H1 (cell line): ENCODE measurements at regions not wholly inside any gene's neighbourhood (a gene's known extent, or its start where the extent isn't known, plus 50 kb on each side); places are given as distances from the start of the nearest gene placed in this dataset.

Experiments
- CTCF ChIA-PET: fragments of 300-600 bp; sonication (Branson Sonifier 250); formaldehyde crosslinking; loops from one replicate; lab custom pipeline; 2021; ENCODE audit not compliant: partially characterized antibody; lab: Charles Lee
- POLR2A ChIA-PET: fragments of 300-600 bp; sonication (Branson Sonifier 250); formaldehyde crosslinking; loops from one replicate; lab custom pipeline; 2021; ENCODE audit warnings: inconsistent platforms; ENCODE audit not compliant: partially characterized antibody; lab: Charles Lee
- DNase-seq, 2 experiments: peaks; one replicate each; pipeline versions ENCODE4 v3.0.0 to v3.0.0-alpha.2; 2010 to 2022; ENCODE audit warnings: low spot score in 2 of 2, low read depth in 1 of 2, mixed read lengths in 1 of 2
- FAIRE-seq: peaks from 2 replicates; lab custom pipeline; 2011; peaks lifted over from hg19 to GRCh38; lab: Jason Lieb, UNC
- H2AFZ ChIP-seq: 2 replicates; pipeline ENCODE4 v1.8.1; 2012; ENCODE audit warnings: low read length, inconsistent platforms
- H2AK5ac ChIP-seq: 2 replicates; pipeline ENCODE4 v1.6.1; 2013; ENCODE audit warnings: low read depth, low read length
- H2BK120ac ChIP-seq: replicated peaks from 2 replicates; pipeline ENCODE3; 2013; ENCODE audit warnings: low read depth, low read length, inconsistent platforms
- H2BK12ac ChIP-seq: 2 replicates; pipeline ENCODE4 v1.6.1; 2013; ENCODE audit warnings: low read depth, low read length
- H2BK15ac ChIP-seq: 2 replicates; pipeline ENCODE4 v1.6.1; 2013; ENCODE audit warnings: low read length
- H2BK20ac ChIP-seq: 2 replicates; pipeline ENCODE4 v1.6.1; 2013; ENCODE audit warnings: low read length
- H2BK5ac ChIP-seq: 2 replicates; pipeline ENCODE4 v1.6.1; 2013; ENCODE audit warnings: low read depth, low read length
- H3K14ac ChIP-seq: 2 replicates; pipeline ENCODE4 v1.6.1; 2013; ENCODE audit warnings: inconsistent platforms; ENCODE audit not compliant: insufficient read length
- H3K18ac ChIP-seq: 2 replicates; pipeline ENCODE4 v1.6.1; 2013; ENCODE audit warnings: low read length; ENCODE audit errors: extremely low read depth
- H3K23ac ChIP-seq: 2 replicates; pipeline ENCODE4 v1.6.1; 2013; ENCODE audit warnings: inconsistent platforms; ENCODE audit not compliant: insufficient read length
- H3K23me2 ChIP-seq: 2 replicates; pipeline ENCODE4 v1.6.1; 2013; ENCODE audit warnings: low read depth, low read length
- H3K27ac ChIP-seq: 2 replicates; pipeline ENCODE4 v1.6.1; 2011; ENCODE audit warnings: low read depth, low read length, inconsistent platforms
- H3K27me3 ChIP-seq, 4 experiments: replicated peaks in 1 of 4; 1 replicate in 1 of 4; 2 replicates in 3 of 4; pipeline versions ENCODE4 v1.6.1 to v1.8.1; 2011 to 2013; ENCODE audit warnings: low read length in 3 of 4, mild to moderate bottlenecking in 3 of 4, inconsistent platforms in 2 of 4, mixed read lengths in 2 of 4, moderate library complexity in 1 of 4; ENCODE audit not compliant: control insufficient read depth in 3 of 4, insufficient read depth in 3 of 4; ENCODE audit errors: extremely low read depth in 1 of 4
- H3K36me3 ChIP-seq, 4 experiments: 2 replicates each; pipeline versions ENCODE4 v1.6.1 to v1.8.1; 2011 to 2013; ENCODE audit warnings: mild to moderate bottlenecking in 4 of 4, low read length in 3 of 4, moderate library complexity in 2 of 4, control low read depth in 1 of 4, inconsistent platforms in 1 of 4; ENCODE audit not compliant: insufficient read depth in 4 of 4, control insufficient read depth in 2 of 4
- H3K4ac ChIP-seq: replicated peaks from 2 replicates; pipeline ENCODE3; 2013; ENCODE audit warnings: low read length, low read depth, mixed read lengths, inconsistent platforms; ENCODE audit not compliant: insufficient read length
- H3K4me1 ChIP-seq, 4 experiments: replicated peaks in 1 of 4; 1 replicate in 1 of 4; 2 replicates in 3 of 4; pipeline versions ENCODE4 v1.6.1 to v1.8.1; 2011 to 2013; ENCODE audit warnings: low read length in 3 of 4, inconsistent platforms in 2 of 4, mixed read lengths in 1 of 4; ENCODE audit not compliant: insufficient read depth in 4 of 4, control insufficient read depth in 3 of 4
- H3K4me2 ChIP-seq, 2 experiments: 2 replicates each; pipeline versions ENCODE4 v1.6.1 to v1.8.1; 2011 to 2013; ENCODE audit warnings: low read depth in 2 of 2, low read length in 2 of 2, control low read depth in 1 of 2, inconsistent platforms in 1 of 2, mild to moderate bottlenecking in 1 of 2; ENCODE audit not compliant: insufficient read depth in 1 of 2
- H3K4me3 ChIP-seq, 4 experiments: fragments of 200-600, 300-600 bp in 1 of 4; sonication (generic), shearing (Covaris generic), sonication (Bioruptor Twin) in 1 of 4; 2 replicates each; pipeline versions ENCODE4 v1.5.1 to v1.8.1; 2011 to 2016; ENCODE audit warnings: low read length in 4 of 4, low read depth in 3 of 4, control low read depth in 2 of 4, inconsistent platforms in 2 of 4, mild to moderate bottlenecking in 2 of 4, mixed read lengths in 1 of 4, moderate library complexity in 1 of 4; ENCODE audit not compliant: insufficient read depth in 2 of 4; ENCODE audit errors: extremely low read depth in 1 of 4
- H3K56ac ChIP-seq: replicated peaks from 2 replicates; pipeline ENCODE3; 2013; ENCODE audit warnings: low read depth, mild to moderate bottlenecking, mixed read lengths, low read length, inconsistent platforms; ENCODE audit not compliant: insufficient read length
- H3K79me1 ChIP-seq: 2 replicates; pipeline ENCODE4 v1.6.1; 2013; ENCODE audit warnings: low read depth, low read length, control low read depth
- H3K79me2 ChIP-seq, 2 experiments: 2 replicates each; pipeline versions ENCODE4 v1.6.1 to v1.8.1; 2012 to 2013; ENCODE audit warnings: low read length in 2 of 2, mild to moderate bottlenecking in 2 of 2, inconsistent platforms in 1 of 2; ENCODE audit not compliant: insufficient read depth in 2 of 2, control insufficient read depth in 1 of 2
- H3K9ac ChIP-seq, 4 experiments: replicated peaks in 1 of 4; 1 replicate in 1 of 4; 2 replicates in 3 of 4; pipeline versions ENCODE4 v1.6.1 to v1.8.1; 2011 to 2013; ENCODE audit warnings: low read depth in 3 of 4, low read length in 3 of 4, control low read depth in 2 of 4, mild to moderate bottlenecking in 2 of 4, moderate library complexity in 2 of 4, inconsistent platforms in 1 of 4; ENCODE audit errors: extremely low read depth in 1 of 4
- H3K9me3 ChIP-seq, 2 experiments: 2 replicates each; pipeline versions ENCODE4 v1.6.1 to v1.8.1; 2012 to 2013; ENCODE audit warnings: mild to moderate bottlenecking in 2 of 2, moderate library complexity in 2 of 2, control low read depth in 1 of 2, inconsistent platforms in 1 of 2, low read depth in 1 of 2, low read length in 1 of 2, mixed read lengths in 1 of 2; ENCODE audit not compliant: insufficient read depth in 2 of 2
- H4K20me1 ChIP-seq, 2 experiments: replicated peaks in 1 of 2; 2 replicates each; pipeline versions ENCODE3 to v1.8.1; 2011 to 2013; ENCODE audit warnings: inconsistent platforms in 2 of 2, low read length in 2 of 2, mild to moderate bottlenecking in 1 of 2; ENCODE audit not compliant: insufficient read depth in 2 of 2, control insufficient read depth in 1 of 2
- H4K5ac ChIP-seq: 2 replicates; pipeline ENCODE4 v1.6.1; 2013; ENCODE audit warnings: low read length, low read depth, mixed read lengths, inconsistent platforms; ENCODE audit not compliant: insufficient read length
- H4K8ac ChIP-seq: 2 replicates; pipeline ENCODE4 v1.8.0; 2013; ENCODE audit warnings: mild to moderate bottlenecking, moderate library complexity, low read length, inconsistent platforms; ENCODE audit not compliant: insufficient read depth; ENCODE audit errors: extremely low read depth
- H4K91ac ChIP-seq: replicated peaks from 2 replicates; pipeline ENCODE3; 2013; ENCODE audit warnings: low read length, mixed read lengths, inconsistent platforms; ENCODE audit not compliant: insufficient read length
- BRCA1 ChIP-seq: IDR thresholded peaks from 2 replicates; pipeline ENCODE4 v1.6.1; 2012; ENCODE audit warnings: low read depth, low read length, improper control_type of control experiment
- HDAC2 ChIP-seq, 2 experiments: fragments of 300-600 bp in 1 of 2; sonication (generic) in 1 of 2; IDR thresholded peaks; 2 replicates each; pipeline ENCODE4 v1.6.1; 2011 to 2012; ENCODE audit warnings: low read depth in 2 of 2, low read length in 2 of 2, mild to moderate bottlenecking in 2 of 2, moderate library complexity in 2 of 2, borderline replicate concordance in 1 of 2, inconsistent platforms in 1 of 2
- RXRA ChIP-seq: IDR thresholded peaks from 2 replicates; pipeline ENCODE4 v1.6.1; 2011; ENCODE audit warnings: low read depth, mild to moderate bottlenecking, low read length, moderate library complexity; ENCODE audit not compliant: insufficient read depth
- whole genome bisulfite sequencing, 2 experiments: shearing (Covaris generic) in 1 of 2; methylation state at CpG; one replicate each; pipeline versions ENCODE4 v1.1.6 to v1.1.7; 2013 to 2015; ENCODE audit warnings: low lambda C conversion rate in 2 of 2, mixed read lengths in 2 of 2, inconsistent platforms in 1 of 2, low coverage in 1 of 2, missing lambda C conversion rate in 1 of 2; ENCODE audit not compliant: insufficient replicate concordance in 2 of 2, insufficient coverage in 1 of 2, insufficient read length in 1 of 2; ENCODE audit errors: extremely low coverage in 1 of 2, missing lambda C conversion rate in 1 of 2; 5-methylcytosine and 5-hydroxymethylcytosine counted together

DNA sequence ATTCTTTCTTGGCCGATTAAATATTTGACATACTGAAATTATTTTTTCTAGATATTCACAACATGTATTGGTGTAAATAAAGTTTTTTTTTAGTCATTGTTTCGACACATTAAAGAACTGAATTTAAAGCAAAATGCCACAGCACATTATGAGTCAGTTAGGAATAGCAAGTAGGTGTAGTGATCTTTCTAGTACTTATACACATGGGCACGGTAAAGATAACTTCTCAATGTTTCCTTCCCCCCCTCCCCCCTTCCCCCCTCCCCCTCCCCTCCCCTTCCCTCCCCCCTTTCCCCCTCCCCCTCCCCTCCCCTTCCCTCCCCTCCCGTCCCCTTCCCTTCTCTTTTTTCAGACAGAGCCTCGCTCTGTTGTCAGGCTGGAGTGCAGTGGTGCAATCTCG, 1269.9 kb downstream of the ADGRL3 start:
- Histone ChIP-seq H3K9me3 (no peaks in the 10 kb centered on the region), H3K4me2 (no peak overlapping the region), H3K14ac (no peak overlapping the region), H3K4me1 (peaks cover 0 to 2% (median 0%) of the 10 kb centered on the region in 4 experiments; a peak in 1 of 7 replicates), H3K9ac (no peak overlapping the region), H2AFZ (no peak overlapping the region), H3K36me3 (no peaks in the 10 kb centered on the region), H2BK20ac (no peak overlapping the region), H2AK5ac (no peak overlapping the region), H2BK12ac (no peak overlapping the region), H3K27ac (no peak overlapping the region), H3K27me3 (no peaks in the 10 kb centered on the region), H4K8ac (no peak overlapping the region), H3K23ac (no peak overlapping the region), H3K4ac (no peak overlapping the region), H3K4me3 (no peak overlapping the region), H2BK15ac (no peak overlapping the region), H3K56ac (no peak overlapping the region), H3K79me2 (no peaks in the 10 kb centered on the region), H3K79me1 (no peaks in the 10 kb centered on the region), H3K18ac (no peak overlapping the region), H2BK120ac (no peak overlapping the region), H4K20me1 (no peaks in the 10 kb centered on the region), H4K91ac (no peak overlapping the region), H4K5ac (no peak overlapping the region), H3K23me2 (no peaks in the 10 kb centered on the region), H2BK5ac (no peak overlapping the region)
- no peak for FAIRE-seq
- POLR2A ChIA-PET = no interaction called here
- WGBS, 2 experiments = 77% methylated on average over 5 of the region's 6 CpGs; no CpG with 5 or more reads in 1 of the 2 experiments
- CTCF ChIA-PET = no interaction called here
- TF ChIP-seq HDAC2 (IDR thresholded peaks at IDR 0.05; ENCODE audit: borderline replicate concordance in 1 of 2, low read depth in 2 of 2, low read length in 2 of 2) = no peak
- no peak for TF ChIP-seq BRCA1
- TF ChIP-seq RXRA = no peak
- no peak for DNase-seq
